Retinal pigment epithelial cell (primary cell): ENCODE measurements at regions not wholly inside any gene's neighbourhood (a gene's known extent, or its start where the extent isn't known, plus 50 kb on each side); places are given as distances from the start of the nearest gene placed in this dataset.

Experiments used
- DNase-seq: peaks from one replicate; pipeline ENCODE4 v3.0.0-alpha.2; 2010; ENCODE audit warnings: low read depth
- H3K4me3 ChIP-seq: 2 replicates; pipeline ENCODE4 v1.5.1; 2011; ENCODE audit warnings: mild to moderate bottlenecking, low read length, control low read depth, moderate library complexity
- CTCF ChIP-seq: conservative IDR thresholded peaks from 2 replicates; pipeline ENCODE4 v1.5.1; 2011; ENCODE audit warnings: low read depth, low read length, control low read depth, inconsistent platforms

GRCh38 chr3:72375237-72376076, 472.8 kb downstream of the SHQ1 start:
- no peak for TF ChIP-seq CTCF
- no peak for DNase-seq
- no peak overlapping the region for H3K4me3 ChIP-seq

- no peak for TF ChIP-seq CTCF
- no peak overlapping the region for H3K4me3 ChIP-seq
- DNase-seq, result no peak
These were observed 475.1 kb downstream of the SHQ1 start for GRCh38 chr3:72373139-72373538.

- no peak overlapping the region for H3K4me3 ChIP-seq
- TF ChIP-seq CTCF, result no peak
- no peak for DNase-seq
These were observed 476.1 kb downstream of the SHQ1 start for GRCh38 chr3:72372161-72372560.

- no peak for DNase-seq
- H3K4me3 ChIP-seq, result no peak overlapping the region
- no peak for TF ChIP-seq CTCF
These were observed 476.8 kb downstream of the SHQ1 start for GRCh38 chr3:72371431-72371830.

- no peak overlapping the region for H3K4me3 ChIP-seq
- TF ChIP-seq CTCF, result no peak
- no peak for DNase-seq
These were observed 477.3 kb downstream of the SHQ1 start for GRCh38 chr3:72370947-72371346.

- no peak for TF ChIP-seq CTCF
- no peak overlapping the region for H3K4me3 ChIP-seq
- no peak for DNase-seq
These were observed 478.6 kb downstream of the SHQ1 start for GRCh38 chr3:72369681-72370080.

GRCh38 chr3:72368331-72368975, 479.8 kb downstream of the SHQ1 start:
- H3K4me3 ChIP-seq, result no peak overlapping the region
- no peak for TF ChIP-seq CTCF
- no peak for DNase-seq
